MM.1S (cell line): ENCODE measurements at regions not wholly inside any gene's neighbourhood (a gene's known extent, or its start where the extent isn't known, plus 50 kb on each side); places are given as distances from the start of the nearest gene placed in this dataset.
"Not testable (repeated sequence)": the region's sequence is repeated elsewhere in the genome, so short reads cannot be mapped to it uniquely, and the experiment has no call there.

Experiments used
- DNase-seq: peaks from one replicate; pipeline ENCODE4 v3.0.0-alpha.2; 2015
- H2AFZ ChIP-seq: fragments of 300-600 bp; sonication (generic); 2 replicates; pipeline ENCODE4 v1.6.0; 2016; ENCODE audit warnings: antibody characterized with exemption, low read length
- H3F3A ChIP-seq: fragments of 300-600 bp; sonication (generic); 2 replicates; pipeline ENCODE4 v1.6.1; 2016; ENCODE audit warnings: mild to moderate bottlenecking, antibody characterized with exemption, low read length, moderate library complexity, mixed read lengths; ENCODE audit not compliant: insufficient read depth
- H3K27ac ChIP-seq: fragments of 300-600 bp; sonication (generic); 2 replicates; pipeline ENCODE4 v1.5.1; 2016; ENCODE audit warnings: mild to moderate bottlenecking, low read length
- H3K27me3 ChIP-seq: fragments of 300-600 bp; sonication (generic); replicated peaks from 2 replicates; pipeline ENCODE4 v1.6.0; 2016; ENCODE audit warnings: low read length; ENCODE audit not compliant: insufficient read depth
- H3K36me3 ChIP-seq: fragments of 300-600 bp; sonication (generic); replicated peaks from 2 replicates; pipeline ENCODE4 v1.6.1; 2016; ENCODE audit warnings: mild to moderate bottlenecking, low read length, mixed read lengths; ENCODE audit not compliant: insufficient read depth
- H3K4me1 ChIP-seq: fragments of 300-600 bp; sonication (generic); 2 replicates; pipeline ENCODE4 v1.6.1; 2016; ENCODE audit warnings: low read length, mixed read lengths
- H3K4me2 ChIP-seq: fragments of 300-600 bp; sonication (generic); 2 replicates; pipeline ENCODE4 v1.6.0; 2016; ENCODE audit warnings: low read depth, low read length
- H3K4me3 ChIP-seq: fragments of 300-600 bp; sonication (generic); 2 replicates; pipeline ENCODE4 v1.5.1; 2016; ENCODE audit warnings: low read length, mixed read lengths
- H3K79me2 ChIP-seq: fragments of 300-600 bp; sonication (generic); 2 replicates; pipeline ENCODE4 v1.6.1; 2016; ENCODE audit warnings: mixed run types, low read length, mixed read lengths
- H3K9ac ChIP-seq: fragments of 300-600 bp; sonication (generic); 2 replicates; pipeline ENCODE4 v1.6.1; 2016; ENCODE audit warnings: low read length, mixed read lengths
- H3K9me2 ChIP-seq: fragments of 300-600 bp; sonication (generic); replicated peaks from 2 replicates; pipeline ENCODE4 v1.6.1; 2016; ENCODE audit warnings: mild to moderate bottlenecking, low read length, mixed read lengths; ENCODE audit not compliant: insufficient read depth
- H3K9me3 ChIP-seq: fragments of 300-600 bp; sonication (generic); replicated peaks from 2 replicates; pipeline ENCODE4 v1.6.1; 2016; ENCODE audit warnings: mild to moderate bottlenecking, low read length, mixed read lengths; ENCODE audit not compliant: insufficient read depth
- H4K20me1 ChIP-seq: fragments of 300-600 bp; sonication (generic); 2 replicates; pipeline ENCODE4 v1.6.1; 2016; ENCODE audit warnings: mild to moderate bottlenecking, low read length, moderate library complexity, mixed read lengths; ENCODE audit not compliant: insufficient read depth
- CTCF ChIP-seq: fragments of 300-600 bp; sonication (generic); IDR thresholded peaks from 2 replicates; pipeline ENCODE4 v1.5.1; 2016; ENCODE audit warnings: antibody characterized with exemption, low read length, mixed read lengths
- EZH2 ChIP-seq: fragments of 300-600 bp; sonication (generic); optimal IDR thresholded peaks from 2 replicates; pipeline ENCODE3; 2017; ENCODE audit warnings: low read depth, mild to moderate bottlenecking, antibody characterized with exemption, low read length, mixed read lengths
- EZH2phosphoT487 ChIP-seq: fragments of 300-600 bp; sonication (generic); IDR thresholded peaks from 2 replicates; pipeline ENCODE4 v1.6.1; 2018; ENCODE audit warnings: antibody characterized with exemption, low read length

- H3K4me2 ChIP-seq = no peak overlapping the region
Measured at GRCh38 chr2:242017086-242017485, 147.6 kb downstream of the RTP5 start.

GRCh38 chr2:242018416-242018815 lies 148.9 kb downstream of the RTP5 start:
- not testable (repeated sequence) for H3K4me3 ChIP-seq, H3K9me2 ChIP-seq, H3K27ac ChIP-seq, H3K9me3 ChIP-seq, H3K79me2 ChIP-seq, H3K4me2 ChIP-seq, H2AFZ ChIP-seq, H3K36me3 ChIP-seq, H3K9ac ChIP-seq, DNase-seq, H4K20me1 ChIP-seq, H3F3A ChIP-seq
- Histone ChIP-seq H3K4me1 (peaks cover 25% of the 10 kb centered on the region), H3K27me3 (peaks cover 24% of the 10 kb centered on the region)

More at GRCh38 chr2:242017086-242017485, 147.6 kb downstream of the RTP5 start:
- H3K9ac ChIP-seq = no peak overlapping the region
- peaks cover 25% of the 10 kb centered on the region for H3K4me1 ChIP-seq
- H3K36me3 ChIP-seq = no peaks in the 10 kb centered on the region
- H3K4me3 ChIP-seq = no peak overlapping the region
- H4K20me1 ChIP-seq = no peaks in the 10 kb centered on the region
- TF ChIP-seq EZH2phosphoT487 (no peak), CTCF (no peak), EZH2 (no peak)
- H3K27ac ChIP-seq = no peak overlapping the region
- H3K27me3 ChIP-seq = peaks cover 17% of the 10 kb centered on the region
- no peaks in the 10 kb centered on the region for H3K79me2 ChIP-seq
- 0 out of 2 replicates have a peak, but pooled peaks cover 7% of the 10 kb centered on the region for H3F3A ChIP-seq
- no peaks in the 10 kb centered on the region for H3K9me2 ChIP-seq
- no peaks in the 10 kb centered on the region for H3K9me3 ChIP-seq
- no peak for DNase-seq
- H2AFZ ChIP-seq = no peak overlapping the region

GRCh38 chr2:242019344-242019743 lies 149.8 kb downstream of the RTP5 start:
- no peak overlapping the region for H3K4me3 ChIP-seq
- H3K4me1 ChIP-seq = peaks cover 25% of the 10 kb centered on the region
- H3K79me2 ChIP-seq = no peaks in the 10 kb centered on the region
- TF ChIP-seq EZH2phosphoT487 (no peak), EZH2 (no peak), CTCF (no peak)
- no peak overlapping the region for H3K27ac ChIP-seq
- H3K9ac ChIP-seq = no peak overlapping the region
- H3K4me2 ChIP-seq = no peak overlapping the region
- DNase-seq = no peak
- H3K36me3 ChIP-seq = no peaks in the 10 kb centered on the region
- H3K9me2 ChIP-seq = no peaks in the 10 kb centered on the region
- no peaks in the 10 kb centered on the region for H3K9me3 ChIP-seq
- H2AFZ ChIP-seq = no peak overlapping the region
- 0 out of 2 replicates have a peak, but pooled peaks cover 7% of the 10 kb centered on the region for H3F3A ChIP-seq
- H3K27me3 ChIP-seq = peaks cover 25% of the 10 kb centered on the region
- no peaks in the 10 kb centered on the region for H4K20me1 ChIP-seq

GRCh38 chr2:242020196-242021004 lies 150.9 kb downstream of the RTP5 start:
- Histone ChIP-seq H3K4me1 (peaks cover 16% of the 10 kb centered on the region), H3K27me3 (peaks cover 35% of the 10 kb centered on the region), H3F3A (0 out of 2 replicates have a peak, but pooled peaks cover 3% of the 10 kb centered on the region), H2AFZ (no peak overlapping the region), H3K27ac (no peak overlapping the region), H3K9me3 (no peaks in the 10 kb centered on the region), H3K36me3 (no peaks in the 10 kb centered on the region), H3K9ac (no peak overlapping the region), H3K4me2 (no peak overlapping the region), H3K9me2 (no peaks in the 10 kb centered on the region), H3K79me2 (no peaks in the 10 kb centered on the region), H4K20me1 (no peaks in the 10 kb centered on the region), H3K4me3 (no peak overlapping the region)
- no peak for TF ChIP-seq EZH2phosphoT487
- DNase-seq = no peak
